Erythroblast (primary cell): ENCODE measurements at regions not wholly inside any gene's neighbourhood (a gene's known extent, or its start where the extent isn't known, plus 50 kb on each side); places are given as distances from the start of the nearest gene placed in this dataset.
"Not testable (repeated sequence)": the region's sequence is repeated elsewhere in the genome, so short reads cannot be mapped to it uniquely, and the experiment has no call there.

Experiments used
- GATA1 ChIP-seq: IDR thresholded peaks from 2 replicates; pipeline ENCODE4 v1.6.1; 2011; ENCODE audit warnings: low read depth, mild to moderate bottlenecking, control low read depth, low read length, moderate library complexity
- POLR2A ChIP-seq: IDR thresholded peaks from 2 replicates; pipeline ENCODE4 v1.6.1; 2011; ENCODE audit warnings: mild to moderate bottlenecking, low read length

DNA sequence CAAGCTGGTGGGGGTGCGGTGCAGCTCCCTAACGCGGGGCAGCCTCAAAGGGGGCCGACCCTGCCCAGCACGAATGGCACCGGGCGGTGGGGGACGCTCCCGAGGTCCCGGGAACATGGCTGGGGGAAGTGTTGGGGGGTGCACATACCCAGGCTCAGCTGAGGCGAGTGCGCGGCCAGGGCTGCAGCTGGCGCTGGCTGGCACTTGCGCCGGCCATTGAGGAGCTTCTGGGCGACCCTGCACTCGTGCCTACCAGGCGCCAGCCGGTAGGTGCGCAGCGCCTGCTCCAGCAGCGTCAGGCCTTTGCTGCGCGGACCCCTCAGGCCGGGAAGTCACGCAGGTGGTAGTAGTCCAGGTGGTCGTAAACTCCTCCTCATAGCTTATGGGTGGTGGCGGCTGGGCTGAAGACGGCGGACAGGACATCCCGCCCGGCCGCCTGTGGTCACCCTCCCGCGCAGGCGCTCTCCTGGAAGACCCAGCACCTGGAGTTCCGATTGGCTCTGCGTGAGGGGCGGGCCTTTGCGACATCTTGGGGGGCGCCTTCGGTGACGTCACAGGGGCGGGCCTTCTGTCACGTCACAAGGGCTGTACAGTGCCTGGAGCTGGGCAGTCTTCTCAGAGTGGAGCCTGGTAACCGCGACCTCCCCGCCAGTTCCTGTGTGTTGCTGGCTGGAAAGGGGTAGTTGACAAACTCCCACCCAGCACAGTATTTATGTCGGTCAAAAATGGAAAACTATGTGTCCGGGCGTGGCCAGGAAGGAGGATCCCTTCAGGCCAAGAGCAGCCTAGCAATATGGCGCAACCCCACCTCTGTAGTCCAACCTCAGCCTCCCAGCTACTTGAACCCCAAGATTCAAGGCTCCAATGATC is 74.5 kb upstream of the ERV3-1 start:
- TF ChIP-seq POLR2A: peak; percentile 79
- TF ChIP-seq GATA1: not testable (repeated sequence)
